H9 (cell line): ENCODE measurements at regions not wholly inside any gene's neighbourhood (a gene's known extent, or its start where the extent isn't known, plus 50 kb on each side); places are given as distances from the start of the nearest gene placed in this dataset.

Experiments used
- DNase-seq: peaks from one replicate; pipeline ENCODE4 v3.0.0-alpha.2; 2017
- H2AFZ ChIP-seq: one replicate; pipeline ENCODE4 v1.6.1; 2013; ENCODE audit warnings: mild to moderate bottlenecking, low read length, control low read depth, moderate library complexity
- H2AK5ac ChIP-seq: 2 replicates; pipeline ENCODE4 v1.6.1; 2013; ENCODE audit warnings: low read length, control low read depth, mixed read lengths; ENCODE audit not compliant: insufficient read length
- H2BK120ac ChIP-seq: one replicate; pipeline ENCODE4 v1.6.1; 2013; ENCODE audit warnings: low read depth, mild to moderate bottlenecking, low read length, control low read depth, inconsistent platforms; ENCODE audit not compliant: poor library complexity, severe bottlenecking
- H2BK12ac ChIP-seq: 2 replicates; pipeline ENCODE4 v1.6.1; 2013; ENCODE audit warnings: low read length, control low read depth, mixed read lengths, low read depth; ENCODE audit not compliant: insufficient read length
- H2BK15ac ChIP-seq: 2 replicates; pipeline ENCODE4 v1.6.1; 2013; ENCODE audit warnings: low read depth, low read length, control low read depth
- H2BK20ac ChIP-seq: one replicate; pipeline ENCODE4 v1.6.1; 2013; ENCODE audit warnings: low read depth, mild to moderate bottlenecking, low read length, control low read depth, inconsistent platforms; ENCODE audit not compliant: poor library complexity, severe bottlenecking
- H2BK5ac ChIP-seq: 2 replicates; pipeline ENCODE4 v1.6.1; 2013; ENCODE audit warnings: low read length, control low read depth, mixed read lengths; ENCODE audit not compliant: insufficient read length
- H3K14ac ChIP-seq: 2 replicates; pipeline ENCODE4 v1.6.1; 2013; ENCODE audit warnings: low read length, control low read depth; ENCODE audit not compliant: insufficient read depth
- H3K18ac ChIP-seq: 2 replicates; pipeline ENCODE4 v1.6.1; 2013; ENCODE audit warnings: low read depth, mild to moderate bottlenecking, mixed read lengths, low read length, control low read depth; ENCODE audit not compliant: insufficient read length
- H3K23ac ChIP-seq: 2 replicates; pipeline ENCODE4 v1.6.1; 2013; ENCODE audit warnings: low read length, control low read depth, mixed read lengths, low read depth; ENCODE audit not compliant: insufficient read length
- H3K23me2 ChIP-seq: 2 replicates; pipeline ENCODE4 v1.6.1; 2013; ENCODE audit warnings: low read depth, mild to moderate bottlenecking, mixed read lengths, low read length, control low read depth; ENCODE audit not compliant: insufficient read length, poor library complexity, severe bottlenecking
- H3K27ac ChIP-seq: 2 replicates; pipeline ENCODE4 v1.5.1; 2013; ENCODE audit warnings: low read length, control low read depth, mixed read lengths, low read depth; ENCODE audit not compliant: insufficient read length
- H3K27me3 ChIP-seq: 2 replicates; pipeline ENCODE4 v1.6.1; 2013; ENCODE audit warnings: low read length, control low read depth, inconsistent platforms; ENCODE audit not compliant: insufficient read depth
- H3K4ac ChIP-seq: 2 replicates; pipeline ENCODE4 v1.6.1; 2013; ENCODE audit warnings: low read depth, mild to moderate bottlenecking, control low read depth, inconsistent platforms, low read length, moderate library complexity
- H3K4me1 ChIP-seq: 2 replicates; pipeline ENCODE4 v1.6.1; 2013; ENCODE audit warnings: low read length, control low read depth, inconsistent platforms; ENCODE audit not compliant: insufficient read depth
- H3K4me2 ChIP-seq: 2 replicates; pipeline ENCODE4 v1.6.1; 2013; ENCODE audit warnings: low read length, control low read depth, mixed read lengths; ENCODE audit not compliant: insufficient read length, insufficient read depth
- H3K56ac ChIP-seq: 2 replicates; pipeline ENCODE4 v1.6.1; 2013; ENCODE audit warnings: low read depth, mild to moderate bottlenecking, mixed read lengths, low read length, control low read depth; ENCODE audit not compliant: insufficient read length
- H3K79me1 ChIP-seq: 2 replicates; pipeline ENCODE4 v1.6.1; 2013; ENCODE audit warnings: low read depth, mild to moderate bottlenecking, moderate library complexity, low read length, control low read depth, inconsistent platforms; ENCODE audit not compliant: insufficient read depth, poor library complexity, severe bottlenecking
- H3K79me2 ChIP-seq: 2 replicates; pipeline ENCODE4 v1.6.1; 2013; ENCODE audit warnings: low read length, control low read depth, inconsistent platforms; ENCODE audit not compliant: insufficient read depth
- H3K9ac ChIP-seq: 2 replicates; pipeline ENCODE4 v1.6.1; 2013; ENCODE audit warnings: low read length, control low read depth, mixed read lengths; ENCODE audit not compliant: insufficient read length; ENCODE audit errors: extremely low read depth
- H3K9me3 ChIP-seq: one replicate; pipeline ENCODE4 v1.6.1; 2013; ENCODE audit warnings: low read depth, low read length, inconsistent platforms; ENCODE audit not compliant: control insufficient read depth
- H3T11ph ChIP-seq: one replicate; pipeline ENCODE4 v1.6.1; 2013; ENCODE audit warnings: mild to moderate bottlenecking, low read length, control low read depth, inconsistent platforms
- H4K20me1 ChIP-seq: one replicate; pipeline ENCODE4 v1.6.1; 2013; ENCODE audit not compliant: control insufficient read depth, insufficient read length, insufficient read depth
- H4K5ac ChIP-seq: 2 replicates; pipeline ENCODE4 v1.6.1; 2013; ENCODE audit warnings: low read depth, mild to moderate bottlenecking, mixed read lengths, low read length, control low read depth; ENCODE audit not compliant: insufficient read length
- H4K8ac ChIP-seq: replicated peaks from 2 replicates; pipeline ENCODE4 v1.6.1; 2013; ENCODE audit warnings: low read length, control low read depth, mixed read lengths, low read depth; ENCODE audit not compliant: insufficient read length
- H4K91ac ChIP-seq: 2 replicates; pipeline ENCODE4 v1.6.1; 2013; ENCODE audit warnings: low read depth, mild to moderate bottlenecking, moderate library complexity, mixed read lengths, low read length, control low read depth; ENCODE audit not compliant: insufficient read length
- H3K27ac Mint-ChIP-seq, 3 experiments: 2 replicates in 2 of 3; 3 replicates in 1 of 3; pipeline ENCODE4 v1.8.0; 2020 to 2021; ENCODE audit warnings: mixed read lengths in 3 of 3, mild to moderate bottlenecking in 1 of 3, moderate library complexity in 1 of 3
- H3K27me3 Mint-ChIP-seq: 2 replicates; pipeline ENCODE4 v1.8.0; 2021; ENCODE audit warnings: low read depth, mild to moderate bottlenecking, moderate library complexity, mixed read lengths
- H3K36me3 Mint-ChIP-seq, 3 experiments: 2 replicates in 2 of 3; 3 replicates in 1 of 3; pipeline ENCODE4 v1.8.0; 2020 to 2021; ENCODE audit warnings: low read depth in 3 of 3, mixed read lengths in 3 of 3; ENCODE audit not compliant: insufficient read depth in 1 of 3
- H3K4me1 Mint-ChIP-seq, 2 experiments: 2 replicates each; pipeline ENCODE4 v1.8.0; 2020; ENCODE audit warnings: mixed read lengths in 2 of 2
- H3K4me3 Mint-ChIP-seq, 2 experiments: 2 replicates in 1 of 2; 3 replicates in 1 of 2; pipeline ENCODE4 v1.8.0; 2020 to 2021; ENCODE audit warnings: mild to moderate bottlenecking in 2 of 2, mixed read lengths in 2 of 2, moderate library complexity in 1 of 2
- H3K9me3 Mint-ChIP-seq, 2 experiments: 2 replicates in 1 of 2; 3 replicates in 1 of 2; pipeline ENCODE4 v1.8.0; 2020; ENCODE audit warnings: mild to moderate bottlenecking in 2 of 2, mixed read lengths in 2 of 2, moderate library complexity in 1 of 2
- CTCF ChIP-seq: fragments of 200-600 bp; sonication (generic); conservative IDR thresholded peaks from 3 replicates; pipeline ENCODE4 v1.8.0; 2021; ENCODE audit warnings: antibody characterized with exemption, mild to moderate bottlenecking
- WGBS: extraction: QIAGEN DNeasy Blood & Tissue Kit; methylation state at CpG from one replicate; pipeline ENCODE4 v1.1.7; 2013; ENCODE audit warnings: missing lambda C conversion rate, low lambda C conversion rate, mixed read lengths; ENCODE audit not compliant: insufficient read length; ENCODE audit errors: extremely low coverage; 5-methylcytosine and 5-hydroxymethylcytosine counted together

GRCh38 chr12:97051341-97051740 is 144.3 kb downstream of the NEDD1 start:
- no peak overlapping the region for H2AK5ac ChIP-seq
- DNase-seq = no peak
- no peak overlapping the region for H2BK12ac ChIP-seq
- no peak for TF ChIP-seq CTCF
- Mint-ChIP-seq H3K27me3 (no peaks in the 10 kb centered on the region), H3K27ac (peak overlapping the region in 1 of 3 experiments; percentile 11; a peak in 1 of 7 replicates), H3K4me3 (no peak overlapping the region), H3K4me1 (peaks cover 17 to 25% of the 10 kb centered on the region in 2 experiments), H3K9me3 (peaks cover 4% of the 10 kb centered on the region in 2 experiments), H3K36me3 (peaks cover 4 to 9% (median 5%) of the 10 kb centered on the region in 3 experiments)
- no peak overlapping the region for H3T11ph ChIP-seq
- WGBS = no CpG with 5 or more reads among the region's 2 CpGs
- H4K8ac ChIP-seq = no peak overlapping the region
- H4K20me1 ChIP-seq = no peaks in the 10 kb centered on the region
- no peak overlapping the region for H3K23ac ChIP-seq
- no peak overlapping the region for H2BK120ac ChIP-seq
- no peak overlapping the region for H3K27ac ChIP-seq
- H3K4me1 ChIP-seq = no peaks in the 10 kb centered on the region
- no peaks in the 10 kb centered on the region for H3K79me2 ChIP-seq
- no peaks in the 10 kb centered on the region for H3K79me1 ChIP-seq
- H3K56ac ChIP-seq = no peak overlapping the region
- no peak overlapping the region for H3K14ac ChIP-seq
- no peak overlapping the region for H4K5ac ChIP-seq
- no peak overlapping the region for H3K18ac ChIP-seq
- H3K27me3 ChIP-seq = no peaks in the 10 kb centered on the region
- no peaks in the 10 kb centered on the region for H3K9me3 ChIP-seq
- no peak overlapping the region for H3K9ac ChIP-seq
- H3K23me2 ChIP-seq = no peaks in the 10 kb centered on the region
- no peak overlapping the region for H2BK5ac ChIP-seq
- H4K91ac ChIP-seq = no peak overlapping the region
- no peak overlapping the region for H2BK15ac ChIP-seq
- no peak overlapping the region for H3K4me2 ChIP-seq
- H2AFZ ChIP-seq = no peak overlapping the region
- H3K4ac ChIP-seq = no peak overlapping the region
- no peak overlapping the region for H2BK20ac ChIP-seq
